Activated CD4-positive, alpha-beta memory T cell treated with anti-CD3 and anti-CD28 coated beads, Interleukin-2, amount 10 ng/mL, durations not matched to agents 7 days and 5 days (primary cell): ENCODE measurements at regions not wholly inside any gene's neighbourhood (a gene's known extent, or its start where the extent isn't known, plus 50 kb on each side); places are given as distances from the start of the nearest gene placed in this dataset.

Experiments used
- CTCF ChIA-PET: fragments of 350-600 bp; sonication (Branson Sonifier 250); formaldehyde crosslinking; loops from one replicate; lab custom pipeline; 2021; ENCODE audit warnings: antibody characterized with exemption, inconsistent platforms; lab: Charles Lee
- POLR2A ChIA-PET: fragments of 350-600 bp; sonication (Branson Sonifier 250); formaldehyde crosslinking; loops from one replicate; lab custom pipeline; 2021; ENCODE audit warnings: antibody characterized with exemption; lab: Charles Lee
- DNase-seq: peaks from one replicate; pipeline ENCODE4 v3.0.0-alpha.2; 2020
- H3K27ac Mint-ChIP-seq: one replicate; pipeline ENCODE4 v1.8.0; 2021; ENCODE audit warnings: mild to moderate bottlenecking, mixed read lengths
- H3K27me3 Mint-ChIP-seq: one replicate; pipeline ENCODE4 v1.8.0; 2021; ENCODE audit warnings: mixed read lengths
- H3K36me3 Mint-ChIP-seq: one replicate; pipeline ENCODE4 v1.8.0; 2021; ENCODE audit warnings: low read depth, mixed read lengths
- H3K4me1 Mint-ChIP-seq: one replicate; pipeline ENCODE4 v1.8.0; 2021; ENCODE audit warnings: mixed read lengths
- H3K4me3 Mint-ChIP-seq: one replicate; pipeline ENCODE4 v1.8.0; 2021; ENCODE audit warnings: mild to moderate bottlenecking, mixed read lengths
- H3K9me3 Mint-ChIP-seq: one replicate; pipeline ENCODE4 v1.8.0; 2021; ENCODE audit warnings: mixed read lengths

DNA sequence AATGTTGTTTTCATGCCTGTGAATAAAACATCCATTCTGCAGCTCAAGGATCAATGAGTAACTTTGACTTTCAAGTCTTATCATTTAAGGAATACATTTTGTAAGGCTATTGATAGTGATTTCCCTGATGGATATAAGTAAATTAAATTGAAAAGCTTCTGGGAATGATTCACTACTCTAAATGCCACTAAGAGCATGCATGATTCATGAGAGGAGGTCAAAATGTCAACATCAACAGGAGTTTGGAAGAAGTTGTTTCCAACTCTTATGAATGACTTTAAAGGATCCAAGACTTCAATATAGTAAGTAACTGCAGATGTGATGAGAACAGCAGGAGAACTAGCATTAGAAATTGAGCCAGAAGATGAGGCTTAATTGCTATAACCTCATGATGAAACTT is 1487.3 kb downstream of the PCDH7 start:
- ChIA-PET POLR2A (no interaction called here), CTCF (interaction anchor here (1.0 kb wide), 1 partner anchor 12 kb away, joined by 3 read pairs; no protein-coding TSS in a partner anchor)
- Mint-ChIP-seq H3K27me3 (no peaks in the 10 kb centered on the region), H3K9me3 (peaks cover 5% of the 10 kb centered on the region), H3K4me1 (no peaks in the 10 kb centered on the region), H3K36me3 (no peaks in the 10 kb centered on the region), H3K27ac (no peak overlapping the region), H3K4me3 (no peak overlapping the region)
- no peak for DNase-seq

DNA sequence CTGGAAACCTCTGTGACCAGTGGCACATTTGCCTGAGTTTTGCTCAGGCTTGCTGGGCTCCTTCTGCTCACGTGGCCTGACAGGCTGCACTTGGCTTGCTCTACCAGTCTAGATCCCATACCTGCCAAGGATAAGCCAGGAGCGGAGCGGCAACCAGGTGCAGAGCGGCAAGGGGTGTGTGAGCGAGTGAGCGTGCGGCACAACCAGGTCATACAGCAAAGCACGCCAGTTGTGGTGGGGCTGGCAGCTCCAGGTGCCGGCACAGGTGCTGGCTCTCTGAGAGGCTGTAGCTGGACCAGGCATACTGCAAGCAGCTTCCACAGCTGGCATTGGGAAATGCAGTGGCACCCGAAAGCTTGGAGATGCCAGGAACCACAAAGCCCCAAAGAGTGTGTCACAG is 1495.1 kb downstream of the PCDH7 start:
- Mint-ChIP-seq H3K4me3 (no peak overlapping the region), H3K9me3 (peaks cover 13% of the 10 kb centered on the region), H3K27ac (no peak overlapping the region), H3K36me3 (no peaks in the 10 kb centered on the region), H3K27me3 (no peaks in the 10 kb centered on the region), H3K4me1 (no peaks in the 10 kb centered on the region)
- ChIA-PET POLR2A (no interaction called here), CTCF (no interaction called here)
- DNase-seq = no peak

DNA sequence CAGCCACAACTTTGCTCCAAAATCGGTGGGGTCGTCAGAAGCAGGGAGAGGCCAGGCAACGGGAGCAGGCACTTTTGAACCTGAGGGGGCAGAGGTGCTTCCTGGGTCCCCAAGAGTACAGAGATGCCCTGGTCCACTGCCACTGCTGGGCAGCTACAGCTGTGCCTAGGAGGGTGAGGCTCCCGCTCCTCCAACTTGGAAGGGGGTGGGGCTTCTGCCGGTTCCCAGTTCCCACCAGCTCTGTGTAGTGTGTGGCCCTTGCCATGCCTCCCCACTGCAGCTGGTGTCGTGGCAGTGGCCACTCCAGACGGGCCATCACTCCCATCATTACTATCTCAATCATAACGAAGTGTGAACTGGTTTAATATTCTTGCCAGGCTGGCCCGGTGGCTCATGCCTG is 1496.3 kb downstream of the PCDH7 start:
- DNase-seq = no peak
- H3K36me3 Mint-ChIP-seq = no peaks in the 10 kb centered on the region
- no peaks in the 10 kb centered on the region for H3K27me3 Mint-ChIP-seq
- no peak overlapping the region for H3K27ac Mint-ChIP-seq
- ChIA-PET POLR2A (no interaction called here), CTCF (no interaction called here)
- H3K4me1 Mint-ChIP-seq = no peaks in the 10 kb centered on the region
- H3K9me3 Mint-ChIP-seq = peaks cover 11% of the 10 kb centered on the region
- no peak overlapping the region for H3K4me3 Mint-ChIP-seq

DNA sequence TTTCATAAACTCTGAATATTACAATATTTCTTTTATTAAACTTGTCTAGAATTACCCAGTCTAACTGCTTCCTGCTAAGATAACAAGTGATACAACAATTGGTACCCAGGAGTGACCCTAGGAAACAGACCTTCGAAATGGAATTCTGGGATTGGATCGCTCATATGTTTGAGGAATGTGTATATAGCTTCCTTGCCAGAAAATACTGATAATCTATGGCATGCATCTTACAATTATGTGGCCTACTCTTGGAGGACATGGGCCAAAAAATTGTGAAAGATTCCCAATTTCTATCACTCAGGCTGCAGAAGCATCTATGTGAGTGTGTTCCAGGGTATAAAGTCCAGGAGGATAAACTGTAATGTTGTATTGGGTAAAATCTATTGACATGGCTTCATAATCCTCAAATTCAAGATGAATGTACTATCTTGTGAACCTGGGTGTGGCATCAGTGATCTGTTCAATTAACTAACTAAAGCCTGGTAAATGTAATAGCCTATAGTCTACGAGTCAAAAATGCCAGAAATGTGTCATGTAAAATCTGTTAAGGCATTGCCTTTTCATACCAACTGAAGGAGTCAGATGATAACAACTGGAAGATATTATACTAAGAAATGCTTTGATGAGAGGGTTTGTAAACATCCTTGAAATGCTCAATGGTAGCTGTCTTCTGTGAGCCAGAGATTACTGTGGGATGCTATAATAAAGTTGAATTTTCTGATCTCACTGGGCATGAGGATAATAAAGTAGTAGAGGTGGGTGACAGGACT is 1499.3 kb downstream of the PCDH7 start:
- Mint-ChIP-seq H3K4me3 (no peak overlapping the region), H3K36me3 (no peaks in the 10 kb centered on the region), H3K27me3 (no peaks in the 10 kb centered on the region), H3K27ac (no peak overlapping the region), H3K9me3 (peaks cover 13% of the 10 kb centered on the region), H3K4me1 (no peaks in the 10 kb centered on the region)
- DNase-seq = no peak
- CTCF ChIA-PET = interaction anchor here (1.0 kb wide), 1 partner anchor 13 kb away, joined by 3 read pairs; no protein-coding TSS in a partner anchor
- POLR2A ChIA-PET = no interaction called here

DNA sequence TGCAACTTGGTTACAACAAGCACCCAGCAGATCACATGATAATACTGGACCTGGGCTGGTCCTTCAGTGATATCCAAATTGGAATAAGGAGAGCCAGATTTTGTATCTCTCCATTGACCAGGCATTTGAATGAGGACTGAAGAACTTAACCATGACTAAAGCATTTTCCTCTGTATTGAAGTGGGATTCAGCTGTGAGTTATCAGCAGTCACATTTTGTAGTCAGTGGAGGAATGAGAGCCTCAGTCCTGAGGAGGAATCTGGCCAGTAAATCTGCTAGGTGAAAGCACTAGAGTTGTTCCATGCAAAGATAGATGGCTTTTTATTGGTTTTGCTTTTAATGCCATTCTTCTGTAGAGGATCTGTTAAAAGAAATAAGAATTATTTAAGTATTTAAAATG is 1506.0 kb downstream of the PCDH7 start:
- H3K9me3 Mint-ChIP-seq = peaks cover 7% of the 10 kb centered on the region
- H3K27me3 Mint-ChIP-seq = no peaks in the 10 kb centered on the region

DNA sequence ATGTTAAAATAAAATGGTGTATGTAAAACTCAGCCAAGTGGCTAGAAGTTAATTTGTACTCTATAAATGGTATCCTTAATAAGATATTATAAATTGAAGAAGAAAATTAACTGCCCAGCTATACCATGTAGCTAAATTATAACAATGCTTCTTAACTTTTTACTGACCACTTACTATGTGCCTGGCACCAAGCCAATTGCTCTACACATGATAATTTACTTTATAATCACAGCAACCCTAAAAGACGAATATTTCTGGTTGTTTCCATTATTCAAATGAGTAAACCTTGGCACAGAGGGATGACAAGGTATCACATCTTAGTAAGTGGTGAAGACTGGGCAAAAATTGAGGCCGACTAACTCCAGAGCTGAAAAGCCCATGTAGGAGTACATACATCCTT is 1506.6 kb downstream of the PCDH7 start:
- Mint-ChIP-seq H3K9me3 (peaks cover 7% of the 10 kb centered on the region), H3K4me3 (no peak overlapping the region), H3K4me1 (no peaks in the 10 kb centered on the region), H3K36me3 (no peaks in the 10 kb centered on the region), H3K27ac (no peak overlapping the region), H3K27me3 (no peaks in the 10 kb centered on the region)
- POLR2A ChIA-PET = no interaction called here
- no peak for DNase-seq
- CTCF ChIA-PET = no interaction called here

More for the DNA sequence above, 1506.0 kb downstream of the PCDH7 start:
- H3K4me3 Mint-ChIP-seq = no peak overlapping the region
- DNase-seq = no peak
- H3K36me3 Mint-ChIP-seq = no peaks in the 10 kb centered on the region
- POLR2A ChIA-PET = no interaction called here
- no peaks in the 10 kb centered on the region for H3K4me1 Mint-ChIP-seq
- no peak overlapping the region for H3K27ac Mint-ChIP-seq
- CTCF ChIA-PET = no interaction called here

DNA sequence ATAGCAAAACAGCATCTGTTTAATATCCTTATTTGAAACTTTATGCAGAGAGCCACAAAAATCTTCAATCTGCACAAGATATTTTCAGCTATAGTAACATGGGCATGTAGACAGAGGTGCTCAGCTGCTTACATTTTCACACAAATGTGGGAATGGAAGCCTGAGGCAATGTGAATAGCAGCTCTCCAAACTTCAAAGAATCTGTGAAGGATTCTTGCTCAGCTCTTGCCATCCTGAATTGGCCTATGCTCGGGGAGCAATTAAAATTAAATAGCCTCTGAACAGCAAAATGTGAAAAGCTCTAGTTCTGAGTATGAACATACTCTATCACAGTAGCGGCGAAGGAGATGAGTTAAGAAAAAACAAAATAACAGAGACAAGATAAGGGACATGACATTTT is 1523.8 kb downstream of the PCDH7 start:
- Mint-ChIP-seq H3K4me1 (no peaks in the 10 kb centered on the region), H3K36me3 (no peaks in the 10 kb centered on the region), H3K27ac (no peak overlapping the region), H3K9me3 (no peaks in the 10 kb centered on the region), H3K27me3 (no peaks in the 10 kb centered on the region), H3K4me3 (no peak overlapping the region)
- ChIA-PET POLR2A (no interaction called here), CTCF (no interaction called here)
- DNase-seq = no peak

DNA sequence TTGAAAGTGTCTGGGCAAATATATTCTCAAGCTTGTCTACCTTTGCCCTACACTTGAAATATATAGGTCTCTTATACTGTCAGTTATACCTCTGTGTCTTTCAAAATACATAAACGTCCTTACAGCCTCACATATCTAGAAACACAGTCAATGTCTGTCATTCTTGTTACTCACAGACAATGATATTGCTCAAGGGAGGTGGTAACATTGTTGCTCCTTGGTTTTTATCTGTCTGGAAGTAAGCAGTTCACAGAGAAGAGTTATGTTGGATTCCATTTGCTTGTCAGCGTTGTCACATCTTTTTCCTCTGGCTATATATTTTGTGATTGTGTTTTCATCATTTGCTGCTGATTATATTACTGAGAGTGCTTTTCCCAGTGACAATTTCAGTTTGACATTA is 1528.9 kb downstream of the PCDH7 start:
- Mint-ChIP-seq H3K4me1 (no peaks in the 10 kb centered on the region), H3K27me3 (no peaks in the 10 kb centered on the region), H3K27ac (no peak overlapping the region), H3K9me3 (peaks cover 6% of the 10 kb centered on the region), H3K36me3 (no peaks in the 10 kb centered on the region), H3K4me3 (no peak overlapping the region)
- POLR2A ChIA-PET = no interaction called here
- no peak for DNase-seq
- CTCF ChIA-PET = no interaction called here

DNA sequence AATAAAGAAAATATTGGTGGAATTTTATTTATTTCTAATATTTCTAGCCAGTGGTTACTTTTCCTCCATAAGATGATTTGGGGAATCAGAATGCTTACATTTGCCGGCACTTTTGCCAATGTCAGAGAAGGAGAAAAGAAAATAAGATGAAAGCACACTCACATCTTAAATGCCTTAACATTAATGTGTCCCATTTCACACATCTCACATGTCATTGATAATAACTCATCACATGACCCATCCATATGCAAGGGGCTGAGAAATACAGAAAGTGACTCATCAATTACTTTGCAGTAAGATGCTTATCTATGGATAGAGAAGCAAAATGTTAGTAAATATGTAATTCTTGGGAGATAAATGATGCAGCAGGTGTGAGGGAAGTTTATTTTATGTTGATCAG is 1531.0 kb downstream of the PCDH7 start:
- no peaks in the 10 kb centered on the region for H3K4me1 Mint-ChIP-seq
- H3K36me3 Mint-ChIP-seq = no peaks in the 10 kb centered on the region
- no peaks in the 10 kb centered on the region for H3K27me3 Mint-ChIP-seq
- no peak for DNase-seq
- ChIA-PET CTCF (no interaction called here), POLR2A (no interaction called here)
- peaks cover 6% of the 10 kb centered on the region for H3K9me3 Mint-ChIP-seq
- no peak overlapping the region for H3K4me3 Mint-ChIP-seq
- no peak overlapping the region for H3K27ac Mint-ChIP-seq

DNA sequence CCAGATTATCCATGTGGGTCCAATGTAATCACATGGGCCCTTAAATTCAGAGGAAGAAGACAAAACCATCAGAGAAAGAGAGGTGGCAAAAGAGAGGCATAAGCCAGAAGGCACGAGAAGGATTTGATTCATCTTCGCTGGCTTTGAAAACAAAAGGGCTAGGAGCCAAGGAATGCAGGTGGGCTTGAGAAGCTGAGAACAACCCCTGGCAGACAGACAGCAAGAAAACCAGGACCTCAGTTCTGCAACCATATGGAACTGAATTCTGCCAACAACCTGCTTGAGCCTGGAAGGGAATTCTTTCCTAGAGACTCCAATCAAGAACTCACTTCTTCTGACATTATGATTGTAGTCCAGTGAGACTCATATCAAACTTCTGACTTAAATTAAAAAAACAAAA is 1531.8 kb downstream of the PCDH7 start:
- H3K36me3 Mint-ChIP-seq = no peaks in the 10 kb centered on the region
- H3K9me3 Mint-ChIP-seq = peaks cover 8% of the 10 kb centered on the region
- POLR2A ChIA-PET = no interaction called here
- H3K4me3 Mint-ChIP-seq = no peak overlapping the region
- H3K27me3 Mint-ChIP-seq = no peaks in the 10 kb centered on the region
- CTCF ChIA-PET = no interaction called here
- no peaks in the 10 kb centered on the region for H3K4me1 Mint-ChIP-seq
- H3K27ac Mint-ChIP-seq = no peak overlapping the region
- no peak for DNase-seq

DNA sequence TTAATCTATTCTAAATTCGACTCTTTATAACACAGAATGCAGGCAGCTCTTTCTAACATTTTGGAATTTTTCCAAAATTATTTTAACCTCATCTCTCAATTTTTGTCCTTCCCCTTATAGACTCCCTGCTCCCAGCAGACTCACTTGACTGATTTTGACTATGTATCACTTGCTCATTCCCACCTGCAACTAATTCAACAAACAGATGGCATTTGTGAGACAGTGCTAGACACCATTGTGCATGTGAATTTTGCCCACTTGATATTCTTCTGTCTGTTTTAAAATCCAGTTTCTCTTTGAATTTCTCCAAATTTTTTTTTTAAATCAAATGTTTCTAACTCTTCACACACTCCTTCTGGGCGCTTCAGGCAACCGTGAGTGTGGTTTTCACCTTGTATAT is 1534.0 kb downstream of the PCDH7 start:
- Mint-ChIP-seq H3K9me3 (peaks cover 8% of the 10 kb centered on the region), H3K4me3 (no peak overlapping the region), H3K4me1 (no peaks in the 10 kb centered on the region), H3K27ac (no peak overlapping the region), H3K27me3 (no peaks in the 10 kb centered on the region), H3K36me3 (no peaks in the 10 kb centered on the region)
- CTCF ChIA-PET = no interaction called here
- DNase-seq = no peak
- POLR2A ChIA-PET = no interaction called here

DNA sequence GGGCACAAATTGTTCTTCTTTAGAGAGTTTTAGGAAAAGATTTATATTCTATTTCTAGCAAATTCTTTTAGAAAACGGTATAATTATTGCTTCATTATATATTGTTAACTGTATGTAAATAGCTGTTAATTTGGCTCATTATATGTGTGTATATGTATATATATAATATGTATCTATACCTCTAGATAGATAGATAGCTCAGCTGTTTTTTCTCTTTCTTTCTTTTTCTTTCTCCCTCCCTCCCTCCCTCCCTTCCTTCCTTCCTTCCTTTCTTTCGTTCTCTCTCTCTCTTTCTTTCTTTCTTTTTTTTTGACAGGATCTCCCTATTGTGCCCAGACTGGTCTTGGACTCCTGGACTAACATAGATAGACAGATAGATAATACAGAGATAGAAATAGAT is 1538.8 kb downstream of the PCDH7 start:
- no peak for DNase-seq
- H3K9me3 Mint-ChIP-seq = peaks cover 2% of the 10 kb centered on the region
- H3K36me3 Mint-ChIP-seq = no peaks in the 10 kb centered on the region
- H3K27me3 Mint-ChIP-seq = no peaks in the 10 kb centered on the region
- no peaks in the 10 kb centered on the region for H3K4me1 Mint-ChIP-seq
- no peak overlapping the region for H3K27ac Mint-ChIP-seq
- POLR2A ChIA-PET = no interaction called here
- CTCF ChIA-PET = no interaction called here
- H3K4me3 Mint-ChIP-seq = no peak overlapping the region

DNA sequence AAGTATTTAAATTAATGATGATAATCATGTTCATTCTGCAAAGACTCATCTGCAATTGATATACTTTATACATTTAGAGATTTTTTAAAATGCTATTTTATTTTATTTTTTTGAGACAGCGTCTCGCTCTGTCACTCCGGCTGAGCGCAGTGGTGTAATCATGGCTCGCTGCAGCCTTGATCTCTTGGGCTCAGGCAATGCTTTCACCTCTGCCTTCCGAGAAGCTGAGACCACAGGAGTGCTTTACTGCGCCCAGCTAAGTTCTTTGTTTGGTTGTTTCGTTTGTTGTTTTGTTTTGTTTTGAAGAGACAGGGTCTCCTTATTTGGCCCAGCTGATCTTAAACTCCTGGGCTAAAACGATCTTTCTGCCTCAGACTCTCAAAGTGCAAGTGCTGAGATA is 1541.0 kb downstream of the PCDH7 start:
- H3K9me3 Mint-ChIP-seq = peaks cover 2% of the 10 kb centered on the region
- DNase-seq = no peak
- no peak overlapping the region for H3K4me3 Mint-ChIP-seq
- ChIA-PET POLR2A (no interaction called here), CTCF (no interaction called here)
- H3K27ac Mint-ChIP-seq = no peak overlapping the region
- no peaks in the 10 kb centered on the region for H3K27me3 Mint-ChIP-seq
- H3K4me1 Mint-ChIP-seq = no peaks in the 10 kb centered on the region
- H3K36me3 Mint-ChIP-seq = no peaks in the 10 kb centered on the region

DNA sequence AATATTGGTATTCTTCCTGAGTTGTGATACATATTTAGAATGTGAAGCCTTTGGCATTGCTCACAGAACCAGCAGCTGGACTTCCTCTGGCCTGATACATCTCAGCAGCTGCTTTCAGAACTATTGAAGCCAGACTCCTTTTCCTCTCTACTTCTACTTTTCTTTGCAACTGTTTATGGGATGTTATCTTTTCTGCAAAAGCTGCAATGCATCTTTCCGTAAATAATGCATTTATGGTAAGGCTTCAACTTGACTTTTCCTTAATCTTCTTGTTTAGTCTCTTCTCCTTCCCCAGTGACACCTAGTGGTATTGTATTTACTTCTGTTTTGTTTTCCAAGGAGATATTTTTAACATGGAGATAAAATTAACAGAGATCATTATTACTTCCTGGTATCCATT is 1548.7 kb downstream of the PCDH7 start:
- ChIA-PET POLR2A (no interaction called here), CTCF (no interaction called here)
- Mint-ChIP-seq H3K36me3 (no peaks in the 10 kb centered on the region), H3K4me3 (no peak overlapping the region), H3K4me1 (no peaks in the 10 kb centered on the region), H3K27ac (no peak overlapping the region), H3K27me3 (no peaks in the 10 kb centered on the region), H3K9me3 (peaks cover 10% of the 10 kb centered on the region)
- no peak for DNase-seq
